K562 (cell line): ENCODE measurements at regions not wholly inside any gene's neighbourhood (a gene's known extent, or its start where the extent isn't known, plus 50 kb on each side); places are given as distances from the start of the nearest gene placed in this dataset.

ENCODE experiments used
- ATAC-seq: fragments of 200-7000 bp; cut with Tn5 transposase; 3 replicates; pipeline ENCODE4 v1.9.1; 2020; ENCODE audit warnings: moderate library complexity
- BruUV-seq: library from RNA; stranded (reverse); fragments of 400-500 nt; replicated peaks from 2 replicates; lab custom pipeline; 2021; lab: Mats Ljungman, UMichigan
- CTCF ChIA-PET: fragments of 300-600 bp; formaldehyde crosslinking; extraction: SDS; loops from one replicate; lab custom pipeline; 2021; ENCODE audit warnings: low intra/inter-chr PET ratio; lab: Yijun Ruan, JAX
- POLR2A ChIA-PET: fragments of 300-600, 350-650 bp; sonication (Branson Sonifier 250); formaldehyde crosslinking; extraction: SDS; loops from one replicate; lab custom pipeline; 2021; ENCODE audit warnings: antibody characterized with exemption, inconsistent platforms; lab: Yijun Ruan, JAX
- DNase-seq, 4 experiments: peaks; one replicate each; pipeline versions ENCODE4 v3.0.0 to v3.0.0-alpha.2; 2011 to 2018; ENCODE audit warnings: low spot score in 3 of 4, mixed read lengths in 3 of 4; ENCODE audit errors: extremely low read depth in 1 of 4
- FAIRE-seq: peaks from 2 replicates; lab custom pipeline; 2011; peaks lifted over from hg19 to GRCh38; lab: Jason Lieb, UNC
- H2AFZ ChIP-seq: 2 replicates; pipeline ENCODE4 v1.6.0; 2011; ENCODE audit warnings: low read depth, low read length, control low read depth, inconsistent platforms
- H3K27ac ChIP-seq: fragments of 200-600 bp; 3 replicates; pipeline ENCODE4 v1.8.0; 2011; ENCODE audit warnings: low read depth, mild to moderate bottlenecking, control low read depth, inconsistent platforms, low read length, moderate library complexity, mixed read lengths; ENCODE audit errors: extremely low read depth
- H3K27me3 ChIP-seq, 2 experiments: fragments of 300-600 bp in 1 of 2; 2 replicates in 1 of 2; 3 replicates in 1 of 2; pipeline versions ENCODE4 v1.6.0 to v1.8.0; 2011; ENCODE audit warnings: inconsistent platforms in 2 of 2, low read length in 2 of 2, mild to moderate bottlenecking in 1 of 2, mixed read lengths in 1 of 2, moderate library complexity in 1 of 2; ENCODE audit not compliant: control insufficient read depth in 2 of 2, insufficient read depth in 2 of 2
- H3K36me3 ChIP-seq: fragments of 300-600 bp; 3 replicates; pipeline ENCODE4 v1.8.0; 2011; ENCODE audit warnings: mild to moderate bottlenecking, low read length, inconsistent platforms; ENCODE audit not compliant: control insufficient read depth, insufficient read depth
- H3K4me1 ChIP-seq, 2 experiments: fragments of 200-600 bp in 1 of 2; replicated peaks in 1 of 2; 2 replicates in 1 of 2; 3 replicates in 1 of 2; pipeline versions ENCODE4 v1.5.1 to v1.8.0; 2011; ENCODE audit warnings: inconsistent platforms in 2 of 2, low read length in 2 of 2, mild to moderate bottlenecking in 1 of 2, mixed read lengths in 1 of 2, moderate library complexity in 1 of 2; ENCODE audit not compliant: control insufficient read depth in 2 of 2, insufficient read depth in 2 of 2
- H3K4me2 ChIP-seq: 2 replicates; pipeline ENCODE4 v1.6.1; 2011; ENCODE audit warnings: low read length, control low read depth, inconsistent platforms, mixed read lengths; ENCODE audit not compliant: insufficient read depth
- H3K4me3 ChIP-seq: fragments of 200-600 bp; sonication (generic), shearing (Covaris generic); 2 replicates; pipeline ENCODE4 v1.5.1; 2016; ENCODE audit warnings: control low read depth, inconsistent platforms
- H3K79me2 ChIP-seq: fragments of 200-600 bp; 3 replicates; pipeline ENCODE4 v1.8.0; 2011; ENCODE audit warnings: low read length, inconsistent platforms; ENCODE audit not compliant: control insufficient read depth, insufficient read depth
- H3K9ac ChIP-seq, 2 experiments: 2 replicates each; pipeline versions ENCODE4 v1.6.0 to v1.6.1; 2011; ENCODE audit warnings: low read depth in 2 of 2, low read length in 2 of 2, control low read depth in 1 of 2, inconsistent platforms in 1 of 2, mild to moderate bottlenecking in 1 of 2, mixed read lengths in 1 of 2; ENCODE audit not compliant: insufficient read depth in 1 of 2
- H3K9me1 ChIP-seq: one replicate; pipeline ENCODE4 v1.6.0; 2011; ENCODE audit warnings: inconsistent platforms, mild to moderate bottlenecking, low read length, moderate library complexity; ENCODE audit not compliant: control insufficient read depth, insufficient read depth
- H3K9me3 ChIP-seq: replicated peaks from 2 replicates; pipeline ENCODE4 v1.5.1; 2011; ENCODE audit warnings: low read depth, low read length, inconsistent platforms; ENCODE audit not compliant: control insufficient read depth, insufficient read depth
- H4K20me1 ChIP-seq: replicated peaks from 2 replicates; pipeline ENCODE4 v1.6.1; 2011; ENCODE audit warnings: low read length, inconsistent platforms, mixed read lengths; ENCODE audit not compliant: control insufficient read depth, insufficient read depth
- CHD4 ChIP-seq: fragments of 200-600 bp; sonication (generic); IDR thresholded peaks from 3 replicates; pipeline ENCODE4 v1.6.1; 2012; ENCODE audit warnings: low read depth, mild to moderate bottlenecking, mixed read lengths, low read length, inconsistent platforms; ENCODE audit not compliant: insufficient read depth, insufficient replicate concordance, poor library complexity, severe bottlenecking
- FOXA3 ChIP-seq, 2 experiments: fragments of 450-650 bp in 1 of 2; sonication (generic) in 1 of 2; formaldehyde crosslinking; IDR thresholded peaks in 1 of 2; conservative IDR thresholded peaks in 1 of 2; 2 replicates each; pipeline versions ENCODE4 v1.4.0 to v1.8.0; 2020 to 2022; ENCODE audit warnings: mild to moderate bottlenecking in 2 of 2, missing genetic modification reagents in 1 of 2
- FOXJ2 ChIP-seq: fragments of 200-800 bp; sonication (Bioruptor generic); IDR thresholded peaks from 2 replicates; pipeline ENCODE4 v1.6.1; 2016; ENCODE audit warnings: missing genetic modification characterization, missing compliant biosample characterization
- GTF2F1 ChIP-seq: IDR thresholded peaks from 2 replicates; pipeline ENCODE4 v1.6.1; 2011; ENCODE audit warnings: low read depth, low read length, improper control_type of control experiment
- MCM7 ChIP-seq, 2 experiments: fragments of 450-650 bp; IDR thresholded peaks; 2 replicates each; pipeline ENCODE4 v1.6.1; 2016 to 2018
- NELFE ChIP-seq: IDR thresholded peaks from 2 replicates; pipeline ENCODE4 v1.6.1; 2011; ENCODE audit warnings: mild to moderate bottlenecking; ENCODE audit not compliant: insufficient read depth, insufficient read length
- NFIX ChIP-seq: fragments of 250-450 bp; sonication (Bioruptor Pico); IDR thresholded peaks from 2 replicates; pipeline ENCODE4 v1.4.0; 2020; ENCODE audit warnings: low read depth, mild to moderate bottlenecking, moderate library complexity
- NFRKB ChIP-seq: fragments of 450-650 bp; IDR thresholded peaks from 2 replicates; pipeline ENCODE4 v1.6.1; 2016; ENCODE audit warnings: low read depth
- OTX1 ChIP-seq: fragments of 450-650 bp; formaldehyde crosslinking; IDR thresholded peaks from 2 replicates; pipeline ENCODE4 v1.4.0; 2022; ENCODE audit warnings: mild to moderate bottlenecking
- PHF21A ChIP-seq: fragments of 450-650 bp; IDR thresholded peaks from 2 replicates; pipeline ENCODE4 v1.6.1; 2017; ENCODE audit warnings: low read depth, borderline replicate concordance
- TAL1 ChIP-seq: fragments of 450-650 bp; IDR thresholded peaks from 2 replicates; pipeline ENCODE4 v1.6.1; 2016; ENCODE audit warnings: mild to moderate bottlenecking
- U2AF1 ChIP-seq: fragments of 200-400 bp; formaldehyde crosslinking; optimal IDR thresholded peaks from 2 replicates; pipeline ENCODE3; 2017; ENCODE audit warnings: mild to moderate bottlenecking, low read depth, low read length, moderate library complexity
- ZFP1 ChIP-seq: fragments of 450-650 bp; formaldehyde crosslinking; IDR thresholded peaks from 2 replicates; pipeline ENCODE4 v1.4.0; 2020; ENCODE audit warnings: mild to moderate bottlenecking, mixed read lengths
- ZNF586 ChIP-seq: fragments of 450-650 bp; formaldehyde crosslinking; conservative IDR thresholded peaks from 2 replicates; pipeline ENCODE4 v1.4.0; 2020; ENCODE audit warnings: mild to moderate bottlenecking, moderate library complexity
- WGBS: fragments of 100-300 bp; shearing (Covaris generic); methylation state at CpG from one replicate; pipeline ENCODE4 v1.1.6; 2016; ENCODE audit warnings: low coverage, mixed read lengths; ENCODE audit not compliant: insufficient coverage; ENCODE audit errors: missing lambda C conversion rate; 5-methylcytosine and 5-hydroxymethylcytosine counted together
- in situ Hi-C: fragments of 300-500 bp; cut with MboI; formaldehyde crosslinking; loops from 4 replicates; pipeline ENCODE4 v1.15.0; 2018; ENCODE audit warnings: inconsistent platforms, mixed read lengths
- intact Hi-C: fragments of 100-400 bp; cut with micrococcal nuclease; formaldehyde crosslinking; loops from 2 replicates; pipeline ENCODE4 v1.14.2; 2022
- TF ChIP-seq, protein P1 (sequence below): sonication (generic); formaldehyde crosslinking; IDR thresholded peaks from 2 replicates; pipeline ENCODE4 v1.8.0; 2022; ENCODE audit warnings: mild to moderate bottlenecking, missing genetic modification reagents
- TF ChIP-seq, protein P2 (sequence below): fragments of 450-650 bp; IDR thresholded peaks from 2 replicates; pipeline ENCODE4 v1.6.1; 2014; ENCODE audit warnings: low read depth, mild to moderate bottlenecking, moderate library complexity, borderline replicate concordance

DNA sequence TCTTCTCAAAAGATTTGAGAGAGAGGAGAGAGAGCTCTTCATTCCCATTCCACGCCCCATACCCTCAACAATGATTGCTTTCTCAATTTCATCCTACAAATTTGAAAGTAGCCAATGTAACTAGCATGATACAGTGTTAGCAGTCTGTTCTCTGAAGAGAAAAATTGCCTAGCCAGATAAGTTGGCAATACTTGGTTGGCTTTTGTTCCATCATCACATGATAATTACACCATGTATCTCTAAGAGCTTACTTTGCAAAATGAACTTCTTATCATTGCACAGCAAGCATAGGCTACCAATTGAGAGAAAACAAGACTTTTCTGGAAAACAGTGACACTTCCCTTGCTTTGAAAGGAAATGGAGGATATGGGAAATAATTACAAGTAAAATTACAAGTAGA lies 68.9 kb downstream of the FSCB start:
- Histone ChIP-seq H3K9me1 (no peaks in the 10 kb centered on the region), H3K9me3 (no peaks in the 10 kb centered on the region), H3K9ac (no peak overlapping the region), H3K4me3 (no peak overlapping the region), H3K4me1 (no peaks in the 10 kb centered on the region), H3K36me3 (no peaks in the 10 kb centered on the region)
- in situ Hi-C loops = no loop called here
- no peak for ATAC-seq
- BruUV-seq = no TSS peak
- ChIA-PET POLR2A (no interaction called here), CTCF (no interaction called here)
- 0% methylated on average over 1 of the region's 1 CpG for WGBS
- TF ChIP-seq FOXJ2 (tag) = no peak
- TF ChIP-seq, all 486 proteins: peak for 0
- Histone ChIP-seq H3K4me2 (no peak overlapping the region), H3K79me2 (no peaks in the 10 kb centered on the region), H4K20me1 (no peaks in the 10 kb centered on the region), H3K27me3 (no peaks in the 10 kb centered on the region), H3K27ac (no peak overlapping the region), H2AFZ (no peak overlapping the region)
- intact Hi-C loops = no loop called here
- no peak for DNase-seq
- FAIRE-seq = no peak

DNA sequence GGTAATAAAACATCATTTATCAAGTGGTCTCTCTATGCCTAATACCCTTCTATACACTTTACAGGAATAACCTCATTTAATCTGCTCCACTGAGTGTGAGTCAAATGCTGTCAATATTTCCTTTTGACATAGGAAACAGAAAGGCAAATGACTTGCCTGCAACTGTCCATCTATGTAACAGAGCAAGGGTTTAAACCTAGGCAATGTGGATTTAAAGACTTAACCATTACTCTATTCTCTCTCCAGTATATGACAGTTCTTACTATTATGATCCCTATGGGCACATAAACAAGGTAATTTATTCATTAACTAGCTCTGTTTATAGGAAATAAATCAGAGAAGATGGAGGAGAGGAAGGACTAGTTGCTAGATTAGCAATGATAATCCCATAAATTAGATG lies 70.6 kb downstream of the FSCB start:
- ChIA-PET POLR2A (no interaction called here), CTCF (no interaction called here)
- H3K9me3 ChIP-seq = no peaks in the 10 kb centered on the region
- H3K9me1 ChIP-seq = no peaks in the 10 kb centered on the region
- H3K4me1 ChIP-seq = no peaks in the 10 kb centered on the region
- H2AFZ ChIP-seq = no peak overlapping the region
- no peak overlapping the region for H3K4me2 ChIP-seq
- ATAC-seq (no peak), FAIRE-seq (no peak), DNase-seq (no peak)
- no peak overlapping the region for H3K4me3 ChIP-seq
- no peak overlapping the region for H3K27ac ChIP-seq
- no peaks in the 10 kb centered on the region for H3K36me3 ChIP-seq
- no TSS peak for BruUV-seq
- no peaks in the 10 kb centered on the region for H3K79me2 ChIP-seq
- in situ Hi-C loops = no loop called here
- no peak overlapping the region for H3K9ac ChIP-seq
- H3K27me3 ChIP-seq = no peaks in the 10 kb centered on the region
- intact Hi-C loops = no loop called here
- no peaks in the 10 kb centered on the region for H4K20me1 ChIP-seq
- TF ChIP-seq OTX1 (no peak), CHD4 (no peak), ZNF586 (CRISPR knock-in tag) (no peak), TAL1 (no peak), GTF2F1 (no peak), NFIX (CRISPR knock-in tag) (no peak), PHF21A (no peak), NELFE (no peak), FOXA3 (CRISPR knock-in tag; conservative IDR thresholded peaks at IDR 0.05 in 1 of 2, IDR thresholded peaks at IDR 0.05 in 1 of 2) (no peak), U2AF1 (no peak), MCM7 (IDR thresholded peaks at IDR 0.05) (no peak), ZFP1 (CRISPR knock-in tag) (no peak), NFRKB (no peak)
- TF ChIP-seq, protein P1, sequence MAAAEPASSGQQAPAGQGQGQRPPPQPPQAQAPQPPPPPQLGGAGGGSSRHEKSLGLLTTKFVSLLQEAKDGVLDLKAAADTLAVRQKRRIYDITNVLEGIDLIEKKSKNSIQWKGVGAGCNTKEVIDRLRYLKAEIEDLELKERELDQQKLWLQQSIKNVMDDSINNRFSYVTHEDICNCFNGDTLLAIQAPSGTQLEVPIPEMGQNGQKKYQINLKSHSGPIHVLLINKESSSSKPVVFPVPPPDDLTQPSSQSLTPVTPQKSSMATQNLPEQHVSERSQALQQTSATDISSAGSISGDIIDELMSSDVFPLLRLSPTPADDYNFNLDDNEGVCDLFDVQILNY (CRISPR knock-in tag) = no peak
- TF ChIP-seq, protein P2, sequence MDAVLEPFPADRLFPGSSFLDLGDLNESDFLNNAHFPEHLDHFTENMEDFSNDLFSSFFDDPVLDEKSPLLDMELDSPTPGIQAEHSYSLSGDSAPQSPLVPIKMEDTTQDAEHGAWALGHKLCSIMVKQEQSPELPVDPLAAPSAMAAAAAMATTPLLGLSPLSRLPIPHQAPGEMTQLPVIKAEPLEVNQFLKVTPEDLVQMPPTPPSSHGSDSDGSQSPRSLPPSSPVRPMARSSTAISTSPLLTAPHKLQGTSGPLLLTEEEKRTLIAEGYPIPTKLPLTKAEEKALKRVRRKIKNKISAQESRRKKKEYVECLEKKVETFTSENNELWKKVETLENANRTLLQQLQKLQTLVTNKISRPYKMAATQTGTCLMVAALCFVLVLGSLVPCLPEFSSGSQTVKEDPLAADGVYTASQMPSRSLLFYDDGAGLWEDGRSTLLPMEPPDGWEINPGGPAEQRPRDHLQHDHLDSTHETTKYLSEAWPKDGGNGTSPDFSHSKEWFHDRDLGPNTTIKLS = no peak
